ENCODE measurements at regions not wholly inside any gene's neighbourhood (a gene's known extent, or its start where the extent isn't known, plus 50 kb on each side); places are given as distances from the start of the nearest gene placed in this dataset.

GRCh38 chr21:35256468-35256988, 207.4 kb upstream of the RUNX1 start:
- Histone ChIP-seq H3K4me3 (replicated peaks in 1 of 3) (no peak overlapping the region), H3K9me3 (no peaks in the 10 kb centered on the region), H3K27me3 (no peaks in the 10 kb centered on the region), H3K27ac (peak overlapping the region; percentile 62 to 81 (median 70)), H3K36me3 (no peaks in the 10 kb centered on the region), H3K4me1 (peaks cover 0 to 15% of the 10 kb centered on the region in 2 donors)
- intact Hi-C loops (cut with DNase I) = no loop called here
- DNase-seq = peak; percentile 95 to 96
- 8 to 16% methylated on average over 10 of the region's 10 CpGs for WGBS, 2 donors
- TF ChIP-seq CTCF (IDR thresholded peaks at IDR 0.05) (no peak), POLR2A (IDR thresholded peaks at IDR 0.05) (peak in 1 of 2 donors; percentile 12)

- H3K9me3 ChIP-seq = no peaks in the 10 kb centered on the region
- peaks cover 2 to 19% of the 10 kb centered on the region in 2 donors for H3K4me1 ChIP-seq
- no peaks in the 10 kb centered on the region for H3K27me3 ChIP-seq
- H3K36me3 ChIP-seq = no peaks in the 10 kb centered on the region
- no peak overlapping the region for H3K4me3 ChIP-seq (replicated peaks in 1 of 3)
- WGBS, 2 donors = 63 to 66% methylated on average over 2 of the region's 2 CpGs
- intact Hi-C loops (cut with DNase I) = no loop called here
- no peak for DNase-seq
- no peak for TF ChIP-seq POLR2A (IDR thresholded peaks at IDR 0.05)
- TF ChIP-seq CTCF (IDR thresholded peaks at IDR 0.05) = no peak
- H3K27ac ChIP-seq = no peak overlapping the region
Measured at GRCh38 chr21:35254765-35255138, 205.7 kb upstream of the RUNX1 start.

- WGBS, 2 donors = 88% methylated on average over 12 of the region's 12 CpGs
- no peaks in the 10 kb centered on the region for H3K36me3 ChIP-seq
- H3K27ac ChIP-seq = no peak overlapping the region
- TF ChIP-seq POLR2A (IDR thresholded peaks at IDR 0.05) (no peak), CTCF (IDR thresholded peaks at IDR 0.05) (no peak)
- no peak overlapping the region for H3K4me3 ChIP-seq (replicated peaks in 1 of 3)
- H3K4me1 ChIP-seq = peaks cover 8 to 22% of the 10 kb centered on the region in 2 donors
- no peak for DNase-seq
- intact Hi-C loops (cut with DNase I) = no loop called here
- H3K9me3 ChIP-seq = no peaks in the 10 kb centered on the region
- no peaks in the 10 kb centered on the region for H3K27me3 ChIP-seq
Measured at GRCh38 chr21:35254006-35254764, 205.1 kb upstream of the RUNX1 start.

- Histone ChIP-seq H3K27ac (no peak overlapping the region), H3K9me3 (no peaks in the 10 kb centered on the region), H3K4me1 (peaks cover 9 to 20% of the 10 kb centered on the region in 2 donors), H3K36me3 (no peaks in the 10 kb centered on the region), H3K27me3 (no peaks in the 10 kb centered on the region), H3K4me3 (replicated peaks in 1 of 3) (no peak overlapping the region)
- intact Hi-C loops (cut with DNase I) = no loop called here
- WGBS, 2 donors = 70 to 78% methylated on average over 2 of the region's 2 CpGs
- TF ChIP-seq CTCF (IDR thresholded peaks at IDR 0.05) = no peak
- TF ChIP-seq POLR2A (IDR thresholded peaks at IDR 0.05) = no peak
- DNase-seq = no peak
Measured at GRCh38 chr21:35252831-35253230, 203.7 kb upstream of the RUNX1 start.

- H3K27ac ChIP-seq = peak overlapping the region; percentile 47 to 72 (median 59)
Measured at GRCh38 chr21:35249636-35250035, 200.5 kb upstream of the RUNX1 start.

More at GRCh38 chr21:35249636-35250035, 200.5 kb upstream of the RUNX1 start:
- Histone ChIP-seq H3K4me1 (peaks cover 7 to 9% of the 10 kb centered on the region in 2 donors), H3K27me3 (no peaks in the 10 kb centered on the region), H3K4me3 (replicated peaks in 1 of 3) (no peak overlapping the region), H3K9me3 (no peaks in the 10 kb centered on the region), H3K36me3 (no peaks in the 10 kb centered on the region)
- peak; percentile 28 to 32 for DNase-seq
- intact Hi-C loops (cut with DNase I) = no loop called here
- 64 to 74% methylated on average over 1 of the region's 1 CpG for WGBS, 2 donors
- TF ChIP-seq CTCF (IDR thresholded peaks at IDR 0.05) = no peak
- TF ChIP-seq POLR2A (IDR thresholded peaks at IDR 0.05) = no peak

All from thyroid gland (tissue), 4 donors.